Endothelial cell of umbilical vein (primary cell): ENCODE measurements at regions not wholly inside any gene's neighbourhood (a gene's known extent, or its start where the extent isn't known, plus 50 kb on each side); places are given as distances from the start of the nearest gene placed in this dataset.

Experiments used
- BruUV-seq: library from RNA; stranded (reverse); fragments of 400-500 nt; replicated peaks from 2 replicates; lab custom pipeline; 2021; lab: Mats Ljungman, UMichigan
- CTCF ChIA-PET: fragments of 300-600, 350-600 bp; sonication (Branson Sonifier 250); formaldehyde crosslinking; loops from one replicate; lab custom pipeline; 2021; ENCODE audit warnings: antibody characterized with exemption, inconsistent platforms; lab: Charles Lee
- POLR2A ChIA-PET: fragments of 300-600, 350-600 bp; sonication (Branson Sonifier 250); formaldehyde crosslinking; loops from one replicate; lab custom pipeline; 2021; ENCODE audit warnings: antibody characterized with exemption, inconsistent platforms; lab: Charles Lee
- DNase-seq: peaks from one replicate; pipeline ENCODE4 v3.0.0-alpha.2; 2011; ENCODE audit warnings: low read depth, low spot score
- FAIRE-seq: peaks from 2 replicates; lab custom pipeline; 2011; peaks lifted over from hg19 to GRCh38; lab: Jason Lieb, UNC
- H2AFZ ChIP-seq: 2 replicates; pipeline ENCODE4 v1.6.0; 2012; ENCODE audit warnings: low read depth, low read length, control low read depth, inconsistent platforms
- H3K27ac ChIP-seq: 2 replicates; pipeline ENCODE4 v1.5.1; 2011; ENCODE audit warnings: low read depth, mild to moderate bottlenecking, control low read depth, low read length, moderate library complexity; ENCODE audit not compliant: insufficient read depth
- H3K27me3 ChIP-seq, 2 experiments: 2 replicates each; pipeline versions ENCODE4 v1.6.0 to v1.6.1; 2011; ENCODE audit warnings: low read length in 2 of 2, mixed read lengths in 1 of 2; ENCODE audit not compliant: control insufficient read depth in 2 of 2, insufficient read depth in 2 of 2
- H3K36me3 ChIP-seq, 2 experiments: 2 replicates in 1 of 2; 3 replicates in 1 of 2; pipeline ENCODE4 v1.5.1; 2011; ENCODE audit warnings: low read length in 2 of 2, mild to moderate bottlenecking in 1 of 2, moderate library complexity in 1 of 2; ENCODE audit not compliant: control insufficient read depth in 2 of 2, insufficient read depth in 2 of 2; ENCODE audit errors: extremely low read depth in 1 of 2
- H3K4me1 ChIP-seq: 3 replicates; pipeline ENCODE4 v1.5.1; 2011; ENCODE audit warnings: mild to moderate bottlenecking, low read length; ENCODE audit not compliant: control insufficient read depth, insufficient read depth; ENCODE audit errors: extremely low read depth
- H3K4me2 ChIP-seq: 2 replicates; pipeline ENCODE4 v1.6.1; 2011; ENCODE audit warnings: low read length, control low read depth, mixed read lengths; ENCODE audit not compliant: insufficient read depth
- H3K4me3 ChIP-seq, 3 experiments: fragments of 200-600 bp in 1 of 3; sonication (generic), shearing (Covaris generic) in 1 of 3; replicated peaks in 1 of 3; 2 replicates each; pipeline ENCODE4 v1.5.1; 2011 to 2016; ENCODE audit warnings: control low read depth in 3 of 3, low read length in 3 of 3, mild to moderate bottlenecking in 2 of 3, inconsistent platforms in 1 of 3, low read depth in 1 of 3, moderate library complexity in 1 of 3; ENCODE audit not compliant: insufficient read depth in 1 of 3
- H3K79me2 ChIP-seq: 2 replicates; pipeline ENCODE4 v1.6.0; 2012; ENCODE audit warnings: low read length, inconsistent platforms; ENCODE audit not compliant: control insufficient read depth, insufficient read depth
- H3K9ac ChIP-seq: replicated peaks from 2 replicates; pipeline ENCODE3; 2011; ENCODE audit warnings: low read length, control low read depth; ENCODE audit not compliant: insufficient read depth; ENCODE audit errors: extremely low read depth
- H3K9me1 ChIP-seq: replicated peaks from 3 replicates; pipeline ENCODE4 v1.6.0; 2011; ENCODE audit warnings: mild to moderate bottlenecking, low read length; ENCODE audit not compliant: control insufficient read depth, insufficient read depth; ENCODE audit errors: extremely low read depth
- H3K9me3 ChIP-seq: replicated peaks from 2 replicates; pipeline ENCODE4 v1.5.1; 2012; ENCODE audit warnings: low read length, inconsistent platforms; ENCODE audit not compliant: control insufficient read depth, insufficient read depth
- H4K20me1 ChIP-seq: replicated peaks from 2 replicates; pipeline ENCODE3; 2011; ENCODE audit warnings: mild to moderate bottlenecking, low read length; ENCODE audit not compliant: control insufficient read depth, insufficient read depth; ENCODE audit errors: extremely low read depth
- EZH2 ChIP-seq: IDR thresholded peaks from 2 replicates; pipeline ENCODE4 v1.6.1; 2012; ENCODE audit warnings: borderline replicate concordance, low read depth, mild to moderate bottlenecking, moderate library complexity, low read length, inconsistent platforms; ENCODE audit not compliant: severe bottlenecking
- FOS ChIP-seq: IDR thresholded peaks from 2 replicates; pipeline ENCODE4 v1.6.1; 2011; ENCODE audit warnings: mild to moderate bottlenecking, low read length, moderate library complexity, borderline replicate concordance; ENCODE audit not compliant: insufficient read depth
- GATA2 ChIP-seq: IDR thresholded peaks from 2 replicates; pipeline ENCODE4 v1.7.0; 2011; ENCODE audit warnings: low read depth, mild to moderate bottlenecking, moderate library complexity, mixed read lengths, low read length; ENCODE audit not compliant: insufficient read length, insufficient read depth
- JUN ChIP-seq: IDR thresholded peaks from 2 replicates; pipeline ENCODE4 v1.6.1; 2011; ENCODE audit warnings: borderline replicate concordance, low read depth; ENCODE audit not compliant: insufficient read length, insufficient read depth
- MYC ChIP-seq: IDR thresholded peaks from one replicate; pipeline ENCODE4 v1.6.1; 2011; ENCODE audit warnings: mild to moderate bottlenecking, low read depth, low read length
- POLR2A ChIP-seq: IDR thresholded peaks from 2 replicates; pipeline ENCODE4 v1.6.1; 2012; ENCODE audit warnings: low read depth, mild to moderate bottlenecking, control low read depth, low read length
- POLR2AphosphoS5 ChIP-seq: IDR thresholded peaks from 2 replicates; pipeline ENCODE4 v1.6.1; 2012; ENCODE audit warnings: low read depth, mild to moderate bottlenecking, control low read depth, low read length, moderate library complexity; ENCODE audit not compliant: insufficient read depth
- dilution Hi-C: fragments of 300-500 bp; cut with MboI; formaldehyde crosslinking; loops from one replicate; pipeline ENCODE4 v1.15.0; 2019; ENCODE audit warnings: low sequenced_read_pairs; ENCODE audit not compliant: extremely low pct_ligation_motif_present
- intact Hi-C: fragments of 100-400 bp; cut with micrococcal nuclease; formaldehyde crosslinking; loops from one replicate; pipeline ENCODE4 v1.10.0; 2022
- TF ChIP-seq, protein P1 (sequence below): IDR thresholded peaks from 2 replicates; pipeline ENCODE4 v1.6.1; 2011; ENCODE audit not compliant: insufficient read depth, insufficient read length
- TF ChIP-seq, protein P2 (sequence below), 2 donors: IDR thresholded peaks; 1 replicate in 1 of 2; 2 replicates in 1 of 2; pipeline ENCODE4 v1.5.1; 2011; ENCODE audit warnings: low read length in 2 of 2, mild to moderate bottlenecking in 2 of 2, moderate library complexity in 2 of 2, control low read depth in 1 of 2, inconsistent platforms in 1 of 2, low read depth in 1 of 2; ENCODE audit not compliant: insufficient read depth in 1 of 2; ENCODE audit errors: extremely low read depth in 1 of 2

DNA sequence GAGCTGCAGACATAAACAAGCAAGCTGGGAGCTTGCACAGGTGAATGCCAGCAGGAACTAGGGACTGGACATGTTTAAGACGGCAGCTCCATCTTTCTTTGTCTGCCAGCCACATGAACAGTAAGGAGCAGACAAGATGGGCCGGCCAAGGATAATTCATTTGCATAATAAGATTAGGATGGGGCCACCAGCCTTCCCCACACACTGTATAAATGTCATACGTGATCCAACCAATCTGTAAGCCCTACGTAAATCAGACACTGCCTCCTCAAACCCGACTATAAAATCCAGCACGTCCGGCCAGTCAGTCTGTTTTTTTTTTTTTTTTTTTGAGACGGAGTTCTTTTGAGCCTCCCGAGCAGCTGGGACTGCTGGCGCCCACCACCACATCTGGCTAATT, 75.6 kb upstream of the BOD1L1 start:
- Histone ChIP-seq H3K27ac (no peak overlapping the region), H2AFZ (no peak overlapping the region), H3K9me1 (no peaks in the 10 kb centered on the region), H3K9ac (no peak overlapping the region), H3K4me2 (no peak overlapping the region), H4K20me1 (no peaks in the 10 kb centered on the region), H3K4me3 (no peak overlapping the region), H3K9me3 (no peaks in the 10 kb centered on the region), H3K27me3 (no peaks in the 10 kb centered on the region), H3K4me1 (no peaks in the 10 kb centered on the region), H3K36me3 (no peaks in the 10 kb centered on the region), H3K79me2 (no peaks in the 10 kb centered on the region)
- POLR2A ChIA-PET: no interaction called here
- DNase-seq (no peak), FAIRE-seq (no peak)
- no peak for TF ChIP-seq JUN
- TF ChIP-seq, protein P1, sequence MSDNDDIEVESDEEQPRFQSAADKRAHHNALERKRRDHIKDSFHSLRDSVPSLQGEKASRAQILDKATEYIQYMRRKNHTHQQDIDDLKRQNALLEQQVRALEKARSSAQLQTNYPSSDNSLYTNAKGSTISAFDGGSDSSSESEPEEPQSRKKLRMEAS: no peak
- TF ChIP-seq, protein P2, sequence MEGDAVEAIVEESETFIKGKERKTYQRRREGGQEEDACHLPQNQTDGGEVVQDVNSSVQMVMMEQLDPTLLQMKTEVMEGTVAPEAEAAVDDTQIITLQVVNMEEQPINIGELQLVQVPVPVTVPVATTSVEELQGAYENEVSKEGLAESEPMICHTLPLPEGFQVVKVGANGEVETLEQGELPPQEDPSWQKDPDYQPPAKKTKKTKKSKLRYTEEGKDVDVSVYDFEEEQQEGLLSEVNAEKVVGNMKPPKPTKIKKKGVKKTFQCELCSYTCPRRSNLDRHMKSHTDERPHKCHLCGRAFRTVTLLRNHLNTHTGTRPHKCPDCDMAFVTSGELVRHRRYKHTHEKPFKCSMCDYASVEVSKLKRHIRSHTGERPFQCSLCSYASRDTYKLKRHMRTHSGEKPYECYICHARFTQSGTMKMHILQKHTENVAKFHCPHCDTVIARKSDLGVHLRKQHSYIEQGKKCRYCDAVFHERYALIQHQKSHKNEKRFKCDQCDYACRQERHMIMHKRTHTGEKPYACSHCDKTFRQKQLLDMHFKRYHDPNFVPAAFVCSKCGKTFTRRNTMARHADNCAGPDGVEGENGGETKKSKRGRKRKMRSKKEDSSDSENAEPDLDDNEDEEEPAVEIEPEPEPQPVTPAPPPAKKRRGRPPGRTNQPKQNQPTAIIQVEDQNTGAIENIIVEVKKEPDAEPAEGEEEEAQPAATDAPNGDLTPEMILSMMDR (IDR thresholded peaks at IDR 0.05; ENCODE audit: extremely low read depth in 1 of 2, insufficient read depth in 1 of 2, low read depth in 1 of 2, low read length in 2 of 2): no peak
- no peak for TF ChIP-seq GATA2
- TF ChIP-seq MYC: no peak
- TF ChIP-seq FOS: no peak
- TF ChIP-seq POLR2A: no peak
- no peak for TF ChIP-seq POLR2AphosphoS5
- TF ChIP-seq EZH2: no peak
- BruUV-seq: no TSS peak
- CTCF ChIA-PET: interaction anchor here (1.2 kb wide), 1 partner anchor 49 kb away, joined by 3 read pairs; no protein-coding TSS in a partner anchor
- intact Hi-C loops (no loop called here), dilution Hi-C loops (no loop called here)
